Stimulated activated CD8-positive, alpha-beta memory T cell treated with anti-CD3 and anti-CD28 coated beads, Interleukin-15, amount 100 ng/mL, for 48 hours (primary cell): ENCODE measurements at regions not wholly inside any gene's neighbourhood (a gene's known extent, or its start where the extent isn't known, plus 50 kb on each side); places are given as distances from the start of the nearest gene placed in this dataset.

Experiments used
- DNase-seq, 2 donors: peaks; one replicate each; pipeline ENCODE4 v3.0.0-alpha.2; 2020; ENCODE audit warnings: low read depth in 2 of 2

- no peak for DNase-seq
Measured at GRCh38 chr3:168157099-168157700, 61.5 kb upstream of the GOLIM4 start.

- no peak for DNase-seq
Measured at GRCh38 chr3:168156479-168156878, 60.8 kb upstream of the GOLIM4 start.

GRCh38 chr3:168155303-168155702, 59.6 kb upstream of the GOLIM4 start:
- no peak for DNase-seq

GRCh38 chr3:168154089-168154488, 58.4 kb upstream of the GOLIM4 start:
- no peak for DNase-seq

GRCh38 chr3:168152149-168152548, 56.4 kb upstream of the GOLIM4 start:
- DNase-seq, result no peak
